GM19023 (cell line): ENCODE measurements at regions not wholly inside any gene's neighbourhood (a gene's known extent, or its start where the extent isn't known, plus 50 kb on each side); places are given as distances from the start of the nearest gene placed in this dataset.

Experiments
- ATAC-seq: cut with Tn5 transposase; IDR thresholded peaks from one replicate; pipeline ENCODE4 v1.9.1; 2021; ENCODE audit warnings: mild to moderate bottlenecking, moderate library complexity; ENCODE audit not compliant: unreplicated experiment

- no peak for ATAC-seq
Measured at GRCh38 chr12:97173688-97174410, 266.8 kb downstream of the NEDD1 start.

DNA sequence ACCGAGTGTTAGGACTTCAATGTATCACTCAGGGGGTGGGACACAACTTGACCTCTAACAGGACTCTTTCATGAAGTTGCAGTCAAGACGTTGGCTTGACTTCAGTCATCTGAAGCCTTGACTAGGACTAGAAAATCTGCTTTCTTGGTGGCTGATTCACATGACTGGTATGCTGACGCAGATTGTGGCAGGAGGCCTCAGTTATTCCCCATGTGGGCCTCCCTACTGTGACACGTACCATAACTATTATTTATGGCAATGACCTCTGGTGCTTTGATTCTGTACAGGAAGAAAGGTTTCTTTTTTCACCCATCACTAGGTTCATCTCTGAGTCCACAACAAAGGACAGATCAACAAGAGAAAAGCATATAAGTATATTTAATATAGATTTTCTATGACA, 270.4 kb downstream of the NEDD1 start:
- no peak for ATAC-seq

GRCh38 chr12:97181571-97182265, 274.7 kb downstream of the NEDD1 start:
- ATAC-seq, result no peak

DNA sequence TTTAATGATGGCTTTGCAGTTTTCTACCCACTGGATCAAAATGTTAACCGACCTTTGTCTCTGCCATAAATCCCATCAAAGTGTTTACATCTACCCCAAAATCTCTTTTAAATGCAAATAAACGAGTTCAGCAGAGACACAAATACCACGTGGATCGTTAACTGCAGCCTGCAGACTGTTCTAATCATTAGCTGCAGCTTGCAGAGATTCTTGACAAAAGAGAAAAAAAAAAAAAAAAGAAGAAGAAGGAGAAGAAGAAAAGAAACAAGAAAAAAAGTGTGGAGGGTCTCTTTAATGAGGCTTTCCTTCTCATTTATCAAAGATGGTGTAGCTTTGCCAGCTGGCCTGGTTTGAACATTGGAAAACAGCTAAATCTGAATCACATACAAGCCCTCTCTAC, 275.7 kb downstream of the NEDD1 start:
- no peak for ATAC-seq

GRCh38 chr12:97184127-97184773, 277.2 kb downstream of the NEDD1 start:
- ATAC-seq, result no peak

- ATAC-seq, result no peak
Measured at GRCh38 chr12:97185567-97185966, 277.0 kb upstream of the RMST start.

DNA sequence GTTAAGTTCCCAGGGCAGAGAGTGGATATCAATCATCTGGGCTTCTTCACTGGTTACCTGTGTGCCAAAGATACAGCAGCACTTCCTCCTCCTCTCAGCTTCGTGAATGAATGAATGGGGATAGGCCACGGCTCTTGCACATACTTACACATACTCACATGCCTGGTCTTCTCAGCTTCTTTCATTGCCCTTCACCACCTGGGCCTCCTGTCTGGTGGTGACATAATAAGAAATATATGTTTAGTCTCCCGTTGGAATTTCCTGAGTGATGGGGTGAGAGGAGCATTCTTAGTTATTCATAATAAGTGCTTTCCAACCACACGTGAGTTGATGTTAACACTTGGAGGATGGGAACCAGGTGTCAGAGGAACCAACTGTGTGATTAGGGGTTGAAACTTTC, 268.1 kb upstream of the RMST start:
- ATAC-seq, result no peak

- no peak for ATAC-seq
Measured at GRCh38 chr12:97200181-97200580, 262.4 kb upstream of the RMST start.

- no peak for ATAC-seq
Measured at GRCh38 chr12:97203408-97203807, 259.2 kb upstream of the RMST start.

GRCh38 chr12:97209997-97210396, 252.6 kb upstream of the RMST start:
- ATAC-seq, result no peak

- ATAC-seq, result no peak
Measured at GRCh38 chr12:97211416-97211930, 251.1 kb upstream of the RMST start.

DNA sequence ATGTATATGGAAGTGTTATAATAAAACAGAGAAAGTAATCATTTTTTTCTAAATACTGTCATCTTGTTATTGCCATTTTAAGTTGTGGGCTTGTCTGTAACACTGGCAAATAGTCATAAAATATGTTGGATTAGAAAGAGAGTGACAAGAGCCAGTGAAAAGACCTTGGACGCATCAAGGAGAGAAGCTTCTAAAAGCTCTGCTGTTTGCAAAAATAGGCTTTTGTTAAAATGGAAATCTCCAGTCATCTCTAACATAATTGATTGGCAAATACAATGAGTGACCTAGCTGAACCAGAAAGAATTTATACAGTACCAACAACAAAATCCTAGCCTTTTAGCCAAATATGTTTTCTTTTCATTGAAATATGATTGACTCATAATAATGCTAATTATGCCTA, 245.8 kb upstream of the RMST start:
- no peak for ATAC-seq

GRCh38 chr12:97222391-97222790, 240.2 kb upstream of the RMST start:
- no peak for ATAC-seq

DNA sequence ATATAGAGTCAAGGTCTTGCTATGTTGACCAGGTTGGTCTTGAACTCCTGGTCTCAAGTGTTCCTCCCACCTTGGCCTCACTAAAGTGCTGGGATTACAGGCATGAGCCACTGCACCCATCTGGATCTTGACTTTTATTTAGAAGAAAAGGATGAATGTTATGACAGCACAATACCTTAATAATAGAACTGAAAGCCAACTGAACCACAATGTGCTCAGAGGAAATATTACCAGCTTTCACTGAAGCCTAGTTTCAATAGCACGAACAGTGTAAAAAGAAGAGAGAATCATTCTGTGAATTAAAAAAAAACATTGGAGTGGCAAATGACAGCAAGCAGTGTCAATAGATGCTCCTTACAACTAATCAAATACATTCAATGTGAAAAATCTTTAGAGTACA, 239.2 kb upstream of the RMST start:
- ATAC-seq, result no peak

DNA sequence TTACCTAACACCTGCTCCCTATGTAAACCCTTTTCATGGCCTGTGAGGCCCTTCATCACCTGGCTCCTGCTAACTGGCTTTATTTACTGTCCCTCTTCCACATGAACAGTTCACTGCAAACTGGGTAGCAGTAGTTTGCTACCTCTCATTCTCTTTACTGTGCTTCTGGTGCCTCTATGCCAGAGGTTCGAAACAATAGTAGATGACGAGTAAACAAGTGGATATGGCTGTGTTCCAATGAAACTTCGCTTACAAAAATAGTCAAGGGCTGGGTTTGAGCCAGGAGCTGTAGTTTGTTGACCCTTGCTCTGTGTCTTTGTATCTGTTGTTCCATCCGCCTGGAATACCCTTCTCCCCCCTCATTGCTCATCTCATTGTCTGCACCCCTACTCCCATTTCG, 233.6 kb upstream of the RMST start:
- ATAC-seq, result no peak

DNA sequence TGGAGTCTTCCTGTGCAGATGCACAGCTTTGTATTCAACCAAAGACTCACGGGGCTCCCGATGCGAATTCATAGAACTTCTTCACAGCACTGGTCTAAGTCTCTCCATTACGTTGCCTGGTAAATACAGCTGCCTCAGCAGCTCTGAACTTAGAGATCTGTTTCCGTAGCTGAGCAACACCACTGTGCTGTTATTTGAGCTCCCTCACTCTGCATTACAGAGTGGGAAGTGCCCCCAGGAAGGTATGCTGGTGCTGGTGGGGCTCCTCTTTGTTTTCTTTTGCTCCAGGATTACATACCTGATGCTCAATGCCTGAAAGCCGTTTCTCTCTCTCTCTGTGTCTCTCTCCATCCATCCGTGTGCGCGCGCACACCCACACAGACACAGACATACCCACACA, 227.5 kb upstream of the RMST start:
- no peak for ATAC-seq

- ATAC-seq, result no peak
Measured at GRCh38 chr12:97246368-97246767, 216.2 kb upstream of the RMST start.

- ATAC-seq, result no peak
Measured at GRCh38 chr12:97250483-97250882, 212.1 kb upstream of the RMST start.

DNA sequence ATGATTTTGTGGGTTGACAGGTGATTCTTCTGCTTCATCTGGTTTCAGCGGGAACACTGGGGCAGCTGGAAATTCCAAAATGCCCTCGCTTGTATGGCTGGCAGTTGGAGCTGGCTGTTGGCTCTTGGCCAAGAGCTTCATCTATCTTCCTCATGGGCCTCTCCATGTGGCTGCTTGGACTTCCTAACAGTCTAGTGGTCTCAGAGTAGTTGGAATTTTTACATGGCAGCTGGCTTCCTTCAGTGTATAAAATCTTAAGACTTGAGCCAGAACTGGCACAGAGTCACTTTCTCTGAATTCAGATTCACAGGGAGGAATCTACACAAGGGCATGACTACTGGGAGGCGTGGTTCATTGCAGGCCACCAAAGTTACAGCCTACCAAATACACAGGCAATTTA, 204.9 kb upstream of the RMST start:
- no peak for ATAC-seq

- no peak for ATAC-seq
Measured at GRCh38 chr12:97259098-97259497, 203.5 kb upstream of the RMST start.

DNA sequence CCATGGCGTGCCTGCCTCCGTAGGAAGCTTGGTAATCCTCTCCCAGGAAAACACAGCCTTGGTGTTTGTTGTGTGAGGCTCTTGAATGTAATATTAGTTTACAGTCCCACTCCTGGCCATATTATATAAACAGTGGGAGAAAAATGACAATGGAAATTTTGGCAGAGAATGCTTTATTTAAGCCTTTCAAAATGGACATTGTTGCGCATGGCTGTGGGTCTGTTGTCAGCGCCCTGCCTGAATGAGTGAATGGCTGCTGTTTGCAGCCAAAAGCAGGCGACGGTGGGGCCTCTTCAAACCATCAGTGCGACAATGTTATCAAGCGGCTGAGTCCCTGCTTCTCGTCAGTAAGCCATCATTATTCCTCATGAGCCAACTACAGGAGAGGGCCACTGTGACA, 201.8 kb upstream of the RMST start:
- ATAC-seq, result no peak

- no peak for ATAC-seq
Measured at GRCh38 chr12:97267166-97267565, 195.4 kb upstream of the RMST start.
